HEK293 (cell line): ENCODE measurements at regions not wholly inside any gene's neighbourhood (a gene's known extent, or its start where the extent isn't known, plus 50 kb on each side); places are given as distances from the start of the nearest gene placed in this dataset.

ENCODE experiments used
- CTCF ChIA-PET: fragments of 350-600 bp; formaldehyde crosslinking; extraction: SDS; loops from one replicate; lab custom pipeline; 2021; ENCODE audit warnings: antibody characterized with exemption; lab: Yijun Ruan, JAX
- POLR2A ChIA-PET: fragments of 300-600 bp; formaldehyde crosslinking; extraction: SDS; loops from one replicate; lab custom pipeline; 2020; ENCODE audit warnings: antibody characterized with exemption, inconsistent platforms; lab: Yijun Ruan, JAX
- H3K27ac ChIP-seq: fragments of 200-500 bp; sonication (Bioruptor generic); 2 replicates; pipeline ENCODE4 v1.5.1; 2014; ENCODE audit warnings: low read depth, low read length, control low read depth, inconsistent platforms; ENCODE audit errors: extremely low read depth
- H3K36me3 ChIP-seq, 2 experiments: fragments of 200-500 bp in 1 of 2; sonication (Bioruptor generic) in 1 of 2; 1 replicate in 1 of 2; 2 replicates in 1 of 2; pipeline ENCODE4 v1.5.1; 2014 to 2017; ENCODE audit warnings: inconsistent platforms in 2 of 2, low read length in 2 of 2; ENCODE audit not compliant: control insufficient read depth in 2 of 2, insufficient read depth in 1 of 2
- H3K4me1 ChIP-seq: fragments of 200-500 bp; sonication (Bioruptor generic); 2 replicates; pipeline ENCODE4 v1.5.1; 2014; ENCODE audit warnings: mild to moderate bottlenecking, low read length, inconsistent platforms; ENCODE audit not compliant: control insufficient read depth, insufficient read depth
- H3K4me3 ChIP-seq: 2 replicates; pipeline ENCODE4 v1.5.1; 2011; ENCODE audit warnings: low read depth, mild to moderate bottlenecking, control low read depth, low read length, moderate library complexity
- H3K9me3 ChIP-seq: fragments of 200-500 bp; sonication (Bioruptor generic); 2 replicates; pipeline ENCODE4 v1.5.1; 2014; ENCODE audit warnings: low read depth, low read length, inconsistent platforms; ENCODE audit not compliant: control insufficient read depth, insufficient read depth
- ATF2 ChIP-seq: fragments of 450-650 bp; formaldehyde crosslinking; IDR thresholded peaks from 2 replicates; pipeline ENCODE4 v1.5.1; 2016; ENCODE audit warnings: missing biosample characterization, missing genetic modification characterization, low read depth
- BCL11A ChIP-seq: fragments of 450-650 bp; formaldehyde crosslinking; IDR thresholded peaks from 2 replicates; pipeline ENCODE4 v1.5.1; 2016; ENCODE audit warnings: low read depth, missing biosample characterization, missing genetic modification characterization
- BCL11B ChIP-seq: fragments of 450-650 bp; formaldehyde crosslinking; IDR thresholded peaks from 2 replicates; pipeline ENCODE4 v1.5.1; 2016; ENCODE audit warnings: low read depth, missing biosample characterization, missing genetic modification characterization
- GLI4 ChIP-seq: fragments of 450-650 bp; formaldehyde crosslinking; IDR thresholded peaks from 2 replicates; pipeline ENCODE4 v1.5.1; 2016; ENCODE audit warnings: missing biosample characterization, missing genetic modification characterization
- KLF7 ChIP-seq: fragments of 450-650 bp; formaldehyde crosslinking; IDR thresholded peaks from 2 replicates; pipeline ENCODE4 v1.5.1; 2016; ENCODE audit warnings: missing biosample characterization, missing genetic modification characterization, borderline replicate concordance
- KLF8 ChIP-seq: fragments of 450-650 bp; formaldehyde crosslinking; IDR thresholded peaks from 2 replicates; pipeline ENCODE4 v1.5.1; 2016; ENCODE audit warnings: missing biosample characterization, missing genetic modification characterization
- MYNN ChIP-seq: fragments of 450-650 bp; formaldehyde crosslinking; IDR thresholded peaks from 2 replicates; pipeline ENCODE4 v1.5.1; 2016; ENCODE audit warnings: missing biosample characterization, missing genetic modification characterization, borderline replicate concordance
- MZF1 ChIP-seq: fragments of 450-650 bp; formaldehyde crosslinking; IDR thresholded peaks from 2 replicates; pipeline ENCODE4 v1.5.1; 2017; ENCODE audit warnings: missing biosample characterization, missing genetic modification characterization, borderline replicate concordance
- SETDB1 ChIP-seq: IDR thresholded peaks from one replicate; pipeline ENCODE4 v1.6.1; 2017; ENCODE audit warnings: mild to moderate bottlenecking, low read length, moderate library complexity, mixed read lengths; ENCODE audit not compliant: insufficient read length
- TCF7L2 ChIP-seq: IDR thresholded peaks from 2 replicates; pipeline ENCODE4 v1.6.1; 2011; ENCODE audit warnings: low read depth, mild to moderate bottlenecking, inconsistent platforms, low read length, moderate library complexity, borderline replicate concordance
- ZBTB17 ChIP-seq: fragments of 450-650 bp; formaldehyde crosslinking; IDR thresholded peaks from 2 replicates; pipeline ENCODE4 v1.5.1; 2016; ENCODE audit warnings: missing biosample characterization, missing genetic modification characterization
- ZBTB44 ChIP-seq: fragments of 450-650 bp; IDR thresholded peaks from 2 replicates; pipeline ENCODE4 v1.5.1; 2018; ENCODE audit warnings: missing biosample characterization, mild to moderate bottlenecking, missing genetic modification characterization
- ZBTB7A ChIP-seq: fragments of 450-650 bp; formaldehyde crosslinking; IDR thresholded peaks from 2 replicates; pipeline ENCODE4 v1.5.1; 2016; ENCODE audit warnings: low read depth, missing biosample characterization, missing genetic modification characterization
- ZEB2 ChIP-seq: fragments of 450-650 bp; formaldehyde crosslinking; IDR thresholded peaks from 2 replicates; pipeline ENCODE4 v1.5.1; 2016; ENCODE audit warnings: missing biosample characterization, missing genetic modification characterization
- ZFP37 ChIP-seq: fragments of 450-650 bp; formaldehyde crosslinking; IDR thresholded peaks from 2 replicates; pipeline ENCODE4 v1.5.1; 2016; ENCODE audit warnings: missing biosample characterization, missing genetic modification characterization
- ZFP41 ChIP-seq: fragments of 450-650 bp; formaldehyde crosslinking; IDR thresholded peaks from 2 replicates; pipeline ENCODE4 v1.5.1; 2016; ENCODE audit warnings: missing biosample characterization, missing genetic modification characterization, borderline replicate concordance
- ZFP69B ChIP-seq: fragments of 450-650 bp; formaldehyde crosslinking; IDR thresholded peaks from 2 replicates; pipeline ENCODE4 v1.5.1; 2016; ENCODE audit warnings: missing biosample characterization, missing genetic modification characterization
- ZNF132 ChIP-seq: fragments of 450-650 bp; formaldehyde crosslinking; IDR thresholded peaks from 2 replicates; pipeline ENCODE4 v1.5.1; 2017; ENCODE audit warnings: missing biosample characterization, missing genetic modification characterization, borderline replicate concordance
- ZNF140 ChIP-seq: fragments of 450-650 bp; formaldehyde crosslinking; IDR thresholded peaks from 2 replicates; pipeline ENCODE4 v1.5.1; 2016; ENCODE audit warnings: missing biosample characterization, missing genetic modification characterization
- ZNF174 ChIP-seq: fragments of 450-650 bp; formaldehyde crosslinking; IDR thresholded peaks from 2 replicates; pipeline ENCODE4 v1.5.0; 2017; ENCODE audit warnings: missing biosample characterization, mild to moderate bottlenecking, missing genetic modification characterization
- ZNF24 ChIP-seq: fragments of 450-650 bp; formaldehyde crosslinking; IDR thresholded peaks from 2 replicates; pipeline ENCODE4 v1.5.1; 2016; ENCODE audit warnings: missing biosample characterization, missing genetic modification characterization
- ZNF473 ChIP-seq: fragments of 450-650 bp; formaldehyde crosslinking; IDR thresholded peaks from 2 replicates; pipeline ENCODE4 v1.5.1; 2017; ENCODE audit warnings: missing biosample characterization, missing genetic modification characterization
- ZNF513 ChIP-seq: fragments of 450-650 bp; IDR thresholded peaks from 2 replicates; pipeline ENCODE4 v1.5.1; 2018; ENCODE audit warnings: missing biosample characterization, missing genetic modification characterization
- ZNF514 ChIP-seq: fragments of 450-650 bp; formaldehyde crosslinking; IDR thresholded peaks from 2 replicates; pipeline ENCODE4 v1.5.1; 2016; ENCODE audit warnings: missing biosample characterization, missing genetic modification characterization
- ZNF544 ChIP-seq: fragments of 450-650 bp; formaldehyde crosslinking; IDR thresholded peaks from 2 replicates; pipeline ENCODE4 v1.5.0; 2017; ENCODE audit warnings: missing biosample characterization, missing genetic modification characterization
- ZNF558 ChIP-seq: fragments of 450-650 bp; formaldehyde crosslinking; IDR thresholded peaks from 2 replicates; pipeline ENCODE4 v1.5.1; 2016; ENCODE audit warnings: missing biosample characterization, missing genetic modification characterization
- ZNF629 ChIP-seq: fragments of 450-650 bp; formaldehyde crosslinking; IDR thresholded peaks from 2 replicates; pipeline ENCODE4 v1.5.1; 2017; ENCODE audit warnings: missing biosample characterization, missing genetic modification characterization
- ZNF701 ChIP-seq: fragments of 450-650 bp; formaldehyde crosslinking; IDR thresholded peaks from 2 replicates; pipeline ENCODE4 v1.5.1; 2016; ENCODE audit warnings: missing biosample characterization, missing genetic modification characterization
- ZNF792 ChIP-seq: fragments of 450-650 bp; formaldehyde crosslinking; IDR thresholded peaks from 2 replicates; pipeline ENCODE4 v1.5.1; 2016; ENCODE audit warnings: missing biosample characterization, missing genetic modification characterization
- ZNF830 ChIP-seq: fragments of 450-650 bp; IDR thresholded peaks from 2 replicates; pipeline ENCODE4 v1.5.0; 2018; ENCODE audit warnings: missing biosample characterization, missing genetic modification characterization, low read depth, mild to moderate bottlenecking, moderate library complexity
- ZNF837 ChIP-seq: fragments of 450-650 bp; formaldehyde crosslinking; IDR thresholded peaks from 2 replicates; pipeline ENCODE4 v1.5.1; 2016; ENCODE audit warnings: missing biosample characterization, missing genetic modification characterization

- no peak for TF ChIP-seq ZNF24 (tag by site-specific recombination)
- no peak for TF ChIP-seq ZNF514 (tag by site-specific recombination)
- TF ChIP-seq KLF8 (tag by site-specific recombination): no peak
- no peak for TF ChIP-seq ZNF629 (tag by site-specific recombination)
- no peak for TF ChIP-seq ZNF513 (tag by site-specific recombination)
- no peak for TF ChIP-seq ZNF473
- no peak for TF ChIP-seq ZNF830 (tag by site-specific recombination)
- no peak for TF ChIP-seq BCL11B (tag by site-specific recombination)
- TF ChIP-seq MYNN (tag by site-specific recombination): no peak
- TF ChIP-seq ZNF140: no peak
- TF ChIP-seq ZNF837 (tag by site-specific recombination): no peak
- no peak for TF ChIP-seq ZEB2
- TF ChIP-seq ATF2 (tag by site-specific recombination): no peak
Observed at GRCh38 chr21:22890656-22891055, 1892.4 kb downstream of the NCAM2 start (continued).

- TF ChIP-seq ZFP37 (tag by site-specific recombination): no peak
- no peak for TF ChIP-seq ZNF792 (tag by site-specific recombination)
- no peak for TF ChIP-seq SETDB1
- no peak for TF ChIP-seq TCF7L2
- TF ChIP-seq, all 188 proteins: peak for 0
- no peaks in the 10 kb centered on the region for H3K4me1 ChIP-seq
- no peaks in the 10 kb centered on the region for H3K36me3 ChIP-seq
- H3K9me3 ChIP-seq: no peaks in the 10 kb centered on the region; the same call in 1 of the 2 replicates
- no peak overlapping the region for H3K4me3 ChIP-seq
- H3K27ac ChIP-seq: no peak overlapping the region
- CTCF ChIA-PET: no interaction called here
- POLR2A ChIA-PET: no interaction called here
Observed at GRCh38 chr21:22892028-22892427, 1893.8 kb downstream of the NCAM2 start.

- TF ChIP-seq ZBTB17 (tag by site-specific recombination): no peak
- TF ChIP-seq MZF1 (tag by site-specific recombination): no peak
- TF ChIP-seq ZBTB44 (tag by site-specific recombination): no peak
- no peak for TF ChIP-seq ZBTB7A (tag by site-specific recombination)
- no peak for TF ChIP-seq TCF7L2
- TF ChIP-seq BCL11A (tag by site-specific recombination): no peak
- TF ChIP-seq ZNF701 (tag by site-specific recombination): no peak
- TF ChIP-seq ZNF24 (tag by site-specific recombination): no peak
- no peak for TF ChIP-seq ZNF473
- no peak for TF ChIP-seq ZNF544 (tag by site-specific recombination)
- no peak for TF ChIP-seq ZNF558 (tag by site-specific recombination)
- TF ChIP-seq ZFP69B (tag by site-specific recombination): no peak
- no peak for TF ChIP-seq ZNF132
- no peak for TF ChIP-seq ZNF174 (tag by site-specific recombination)
- no peak for TF ChIP-seq GLI4 (tag by site-specific recombination)
- no peak for TF ChIP-seq ZFP41 (tag by site-specific recombination)
- no peak for TF ChIP-seq KLF7 (tag by site-specific recombination)
- POLR2A ChIA-PET: no interaction called here
- CTCF ChIA-PET: no interaction called here
- H3K9me3 ChIP-seq: no peaks in the 10 kb centered on the region; the same call in 1 of the 2 replicates
- H3K4me1 ChIP-seq: no peaks in the 10 kb centered on the region
- H3K4me3 ChIP-seq: no peak overlapping the region
- H3K27ac ChIP-seq: no peak overlapping the region
- H3K36me3 ChIP-seq: no peaks in the 10 kb centered on the region
Observed at GRCh38 chr21:22892740-22893139, 1894.5 kb downstream of the NCAM2 start.
